HepG2 (cell line): ENCODE measurements at regions not wholly inside any gene's neighbourhood (a gene's known extent, or its start where the extent isn't known, plus 50 kb on each side); places are given as distances from the start of the nearest gene placed in this dataset.

ENCODE experiments used
- ATAC-seq: fragments of 200-7000 bp; cut with Tn5 transposase; 3 replicates; pipeline ENCODE4 v1.9.1; 2020; ENCODE audit warnings: mild to moderate bottlenecking, moderate library complexity
- BruUV-seq: library from RNA; stranded (reverse); fragments of 400-500 nt; replicated peaks from 2 replicates; lab custom pipeline; 2021; lab: Mats Ljungman, UMichigan
- CTCF ChIA-PET: fragments of 300-600 bp; formaldehyde crosslinking; extraction: SDS; loops from one replicate; lab custom pipeline; 2021; ENCODE audit warnings: low total read pairs, inconsistent platforms, low intra/inter-chr PET ratio; lab: Yijun Ruan, JAX
- POLR2A ChIA-PET: fragments of 350-600 bp; sonication (Branson Sonifier 250); formaldehyde crosslinking; loops from one replicate; lab custom pipeline; 2020; ENCODE audit warnings: antibody characterized with exemption, inconsistent platforms; lab: Yijun Ruan, JAX
- DNase-seq: peaks from one replicate; pipeline ENCODE4 v3.0.0-alpha.2; 2015; ENCODE audit warnings: low spot score
- FAIRE-seq: peaks from 3 replicates; lab custom pipeline; 2011; peaks lifted over from hg19 to GRCh38; lab: Jason Lieb, UNC
- H2AFZ ChIP-seq: one replicate; pipeline ENCODE4 v1.6.1; 2011; ENCODE audit warnings: low read length, inconsistent platforms
- H3K27ac ChIP-seq: fragments of 300-600 bp; 3 replicates; pipeline ENCODE4 v1.8.0; 2011; ENCODE audit warnings: mixed run types, mild to moderate bottlenecking, mixed read lengths, low read length, inconsistent platforms; ENCODE audit not compliant: insufficient read depth; ENCODE audit errors: extremely low read length
- H3K27me3 ChIP-seq, 2 experiments: fragments of 200-600 bp in 1 of 2; 2 replicates in 1 of 2; 3 replicates in 1 of 2; pipeline versions ENCODE4 v1.6.0 to v1.8.0; 2011; ENCODE audit warnings: low read length in 2 of 2, mild to moderate bottlenecking in 2 of 2, moderate library complexity in 2 of 2, inconsistent platforms in 1 of 2; ENCODE audit not compliant: insufficient read depth in 2 of 2, control insufficient read depth in 1 of 2
- H3K36me3 ChIP-seq, 2 experiments: fragments of 200-600 bp in 1 of 2; replicated peaks in 1 of 2; 2 replicates in 1 of 2; 3 replicates in 1 of 2; pipeline versions ENCODE4 v1.5.1 to v1.8.0; 2011; ENCODE audit warnings: low read length in 2 of 2, inconsistent platforms in 1 of 2; ENCODE audit not compliant: insufficient read depth in 2 of 2, control insufficient read depth in 1 of 2
- H3K4me1 ChIP-seq: 2 replicates; pipeline ENCODE4 v1.5.1; 2012; ENCODE audit warnings: low read length, inconsistent platforms; ENCODE audit not compliant: insufficient read depth
- H3K4me2 ChIP-seq: 2 replicates; pipeline ENCODE4 v1.6.0; 2011; ENCODE audit warnings: low read depth, low read length, inconsistent platforms
- H3K4me3 ChIP-seq, 3 experiments: fragments of 200-600 bp in 1 of 3; sonication (generic), shearing (Covaris generic) in 1 of 3; replicated peaks in 1 of 3; 2 replicates each; pipeline ENCODE4 v1.5.1; 2011 to 2016; ENCODE audit warnings: low read length in 3 of 3, inconsistent platforms in 2 of 3, low read depth in 2 of 3, mild to moderate bottlenecking in 2 of 3, control low read depth in 1 of 3, mixed read lengths in 1 of 3; ENCODE audit not compliant: insufficient read depth in 1 of 3
- H3K79me2 ChIP-seq: one replicate; pipeline ENCODE4 v1.6.1; 2011; ENCODE audit warnings: low read length, inconsistent platforms; ENCODE audit not compliant: insufficient read depth
- H3K9ac ChIP-seq: 2 replicates; pipeline ENCODE4 v1.6.0; 2011; ENCODE audit warnings: mild to moderate bottlenecking, low read depth, low read length, inconsistent platforms; ENCODE audit not compliant: insufficient read depth
- H3K9me3 ChIP-seq: 2 replicates; pipeline ENCODE4 v1.5.1; 2012; ENCODE audit warnings: mild to moderate bottlenecking, low read length
- H4K20me1 ChIP-seq: 2 replicates; pipeline ENCODE4 v1.6.0; 2011; ENCODE audit warnings: inconsistent platforms, mild to moderate bottlenecking, low read length, moderate library complexity; ENCODE audit not compliant: insufficient read depth
- KDM6A ChIP-seq: IDR thresholded peaks from 2 replicates; pipeline ENCODE4 v1.6.1; 2016; ENCODE audit warnings: low read depth
- MAFF ChIP-seq: IDR thresholded peaks from 2 replicates; pipeline ENCODE4 v1.6.1; 2011; ENCODE audit warnings: low read depth, low read length, improper control_type of control experiment
- MAFK ChIP-seq, 2 experiments: IDR thresholded peaks in 1 of 2; conservative IDR thresholded peaks in 1 of 2; 2 replicates each; pipeline ENCODE4 v1.6.1; 2011; ENCODE audit warnings: improper control_type of control experiment in 2 of 2, low read length in 2 of 2
- MBD4 ChIP-seq: IDR thresholded peaks from 2 replicates; pipeline ENCODE4 v1.6.1; 2012; ENCODE audit warnings: low read length, inconsistent platforms, borderline replicate concordance
- NFYC ChIP-seq: IDR thresholded peaks from 2 replicates; pipeline ENCODE4 v1.6.1; 2016; ENCODE audit warnings: missing genetic modification reagents, missing compliant biosample characterization
- PCBP2 ChIP-seq: fragments of 200-400 bp; formaldehyde crosslinking; optimal IDR thresholded peaks from 2 replicates; pipeline ENCODE3; 2018; ENCODE audit warnings: low read length, low read depth; ENCODE audit not compliant: poor library complexity, severe bottlenecking
- POGK ChIP-seq: sonication (generic); formaldehyde crosslinking; conservative IDR thresholded peaks from 2 replicates; pipeline ENCODE4 v1.8.0; 2022; ENCODE audit warnings: mild to moderate bottlenecking, moderate library complexity, missing genetic modification reagents
- RXRB ChIP-seq: IDR thresholded peaks from 2 replicates; pipeline ENCODE4 v1.6.1; 2016; ENCODE audit warnings: borderline replicate concordance, missing genetic modification reagents, missing compliant biosample characterization
- SOX13 ChIP-seq, 3 experiments: fragments of 450-650 bp in 1 of 3; sonication (generic) in 1 of 3; formaldehyde crosslinking in 1 of 3; IDR thresholded peaks in 2 of 3; conservative IDR thresholded peaks in 1 of 3; 2 replicates each; pipeline versions ENCODE4 v1.5.0 to v1.6.1; 2016 to 2020; ENCODE audit warnings: antibody characterized with exemption in 1 of 3, mild to moderate bottlenecking in 1 of 3, missing compliant biosample characterization in 1 of 3, missing genetic modification reagents in 1 of 3, moderate library complexity in 1 of 3
- ZNF274 ChIP-seq: sonication (generic); formaldehyde crosslinking; IDR thresholded peaks from 2 replicates; pipeline ENCODE4 v1.5.1; 2020; ENCODE audit warnings: mild to moderate bottlenecking, missing genetic modification reagents
- ZNF430 ChIP-seq: sonication (generic); formaldehyde crosslinking; IDR thresholded peaks from 2 replicates; pipeline ENCODE4 v1.9.0; 2021; ENCODE audit warnings: mild to moderate bottlenecking, missing genetic modification reagents
- ZNF775 ChIP-seq: sonication (generic); formaldehyde crosslinking; IDR thresholded peaks from 2 replicates; pipeline ENCODE4 v1.4.0; 2020; ENCODE audit warnings: missing genetic modification reagents, mild to moderate bottlenecking, moderate library complexity, borderline replicate concordance
- ZNF841 ChIP-seq: sonication (generic); formaldehyde crosslinking; IDR thresholded peaks from 2 replicates; pipeline ENCODE4 v1.8.1; 2023; ENCODE audit warnings: missing genetic modification reagents, borderline replicate concordance
- WGBS: methylation state at CpG from one replicate; pipeline ENCODE4 v1.1.6; 2017; ENCODE audit warnings: low lambda C conversion rate; 5-methylcytosine and 5-hydroxymethylcytosine counted together
- in situ Hi-C: cut with HindIII; loops from 2 replicates; pipeline ENCODE4 v1.10.0; 2017; ENCODE audit warnings: low pct_unique_long_range_greater_than_20kb; ENCODE audit not compliant: extremely low pct_ligation_motif_present
- intact Hi-C: fragments of 100-400 bp; cut with micrococcal nuclease; formaldehyde crosslinking; loops from one replicate; pipeline ENCODE4 v1.10.0; 2022; ENCODE audit not compliant: unreplicated experiment
- TF ChIP-seq, protein P1 (sequence below): sonication (generic); formaldehyde crosslinking; IDR thresholded peaks from 2 replicates; pipeline ENCODE4 v1.4.0; 2020; ENCODE audit warnings: missing genetic modification reagents; ENCODE audit errors: not compliant biosample characterization
- TF ChIP-seq, protein P2 (sequence below): sonication (generic); formaldehyde crosslinking; IDR thresholded peaks from 2 replicates; pipeline ENCODE4 v1.5.0; 2020; ENCODE audit warnings: missing genetic modification reagents
- TF ChIP-seq, protein P3 (sequence below): sonication (generic); formaldehyde crosslinking; IDR thresholded peaks from 2 replicates; pipeline ENCODE4 v1.8.0; 2022; ENCODE audit warnings: missing genetic modification reagents, low read depth, mild to moderate bottlenecking, borderline replicate concordance

- no peak for TF ChIP-seq ZNF775
- TF ChIP-seq MAFF, result peak; percentile 38; the same call in 1 of the 2 replicates
- TF ChIP-seq MAFK (conservative IDR thresholded peaks at IDR 0.05 in 1 of 2, IDR thresholded peaks at IDR 0.05 in 1 of 2; ENCODE audit: low read length in 2 of 2), result peak in 1 of 2 experiments; percentile 69; a peak in 3 of 4 replicates
- no peak for TF ChIP-seq POGK (CRISPR knock-in tag)
- Histone ChIP-seq H3K9ac (no peak overlapping the region), H3K27me3 (no peaks in the 10 kb centered on the region), H3K79me2 (no peaks in the 10 kb centered on the region), H3K9me3 (no peaks in the 10 kb centered on the region), H3K27ac (no peak overlapping the region), H3K4me3 (no peak overlapping the region), H3K36me3 (no peaks in the 10 kb centered on the region), H3K4me2 (no peak overlapping the region), H4K20me1 (no peaks in the 10 kb centered on the region), H3K4me1 (no peaks in the 10 kb centered on the region), H2AFZ (no peak overlapping the region)
- ChIA-PET CTCF (no interaction called here), POLR2A (no interaction called here)
- in situ Hi-C loops (no loop called here), intact Hi-C loops (no loop called here)
- no peak for FAIRE-seq
- 23% methylated on average over 2 of the region's 2 CpGs for WGBS
- BruUV-seq, result no TSS peak
- ATAC-seq, result no peak
- DNase-seq, result no peak
Measured at GRCh38 chr5:117752403-117752802, 1177.8 kb upstream of the SEMA6A start.

GRCh38 chr5:117748336-117748735, 1173.7 kb upstream of the SEMA6A start:
- FAIRE-seq (no peak), DNase-seq (no peak), ATAC-seq (no peak)
- H3K27ac ChIP-seq, result no peak overlapping the region
- no peaks in the 10 kb centered on the region for H3K79me2 ChIP-seq
- H3K4me3 ChIP-seq, result no peak overlapping the region
- no TSS peak for BruUV-seq
- H3K9ac ChIP-seq, result no peak overlapping the region
- no peaks in the 10 kb centered on the region for H4K20me1 ChIP-seq
- H3K4me1 ChIP-seq, result no peaks in the 10 kb centered on the region
- CTCF ChIA-PET, result no interaction called here
- H3K36me3 ChIP-seq, result no peaks in the 10 kb centered on the region
- 38% methylated on average over 2 of the region's 5 CpGs for WGBS
- H3K4me2 ChIP-seq, result no peak overlapping the region
- POLR2A ChIA-PET, result no interaction called here
- no peaks in the 10 kb centered on the region for H3K27me3 ChIP-seq
- in situ Hi-C loops (no loop called here), intact Hi-C loops (no loop called here)
- no peaks in the 10 kb centered on the region for H3K9me3 ChIP-seq
- no peak overlapping the region for H2AFZ ChIP-seq
- no peak for TF ChIP-seq RXRB (CRISPR knock-in tag)
- TF ChIP-seq, protein P1, sequence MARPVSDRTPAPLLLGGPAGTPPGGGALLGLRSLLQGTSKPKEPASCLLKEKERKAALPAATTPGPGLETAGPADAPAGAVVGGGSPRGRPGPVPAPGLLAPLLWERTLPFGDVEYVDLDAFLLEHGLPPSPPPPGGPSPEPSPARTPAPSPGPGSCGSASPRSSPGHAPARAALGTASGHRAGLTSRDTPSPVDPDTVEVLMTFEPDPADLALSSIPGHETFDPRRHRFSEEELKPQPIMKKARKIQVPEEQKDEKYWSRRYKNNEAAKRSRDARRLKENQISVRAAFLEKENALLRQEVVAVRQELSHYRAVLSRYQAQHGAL (CRISPR knock-in tag), result no peak
- TF ChIP-seq SOX13 (IDR thresholded peaks at IDR 0.05), result no peak
- no peak for TF ChIP-seq SOX13 (CRISPR knock-in tag; conservative IDR thresholded peaks at IDR 0.05 in 1 of 2, IDR thresholded peaks at IDR 0.05 in 1 of 2)
- TF ChIP-seq, protein P2, sequence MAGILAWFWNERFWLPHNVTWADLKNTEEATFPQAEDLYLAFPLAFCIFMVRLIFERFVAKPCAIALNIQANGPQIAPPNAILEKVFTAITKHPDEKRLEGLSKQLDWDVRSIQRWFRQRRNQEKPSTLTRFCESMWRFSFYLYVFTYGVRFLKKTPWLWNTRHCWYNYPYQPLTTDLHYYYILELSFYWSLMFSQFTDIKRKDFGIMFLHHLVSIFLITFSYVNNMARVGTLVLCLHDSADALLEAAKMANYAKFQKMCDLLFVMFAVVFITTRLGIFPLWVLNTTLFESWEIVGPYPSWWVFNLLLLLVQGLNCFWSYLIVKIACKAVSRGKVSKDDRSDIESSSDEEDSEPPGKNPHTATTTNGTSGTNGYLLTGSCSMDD (CRISPR knock-in tag), result no peak
- TF ChIP-seq ZNF841 (CRISPR knock-in tag), result no peak
- TF ChIP-seq KDM6A (CRISPR knock-in tag), result no peak
- no peak for TF ChIP-seq PCBP2
- no peak for TF ChIP-seq ZNF274
- TF ChIP-seq MBD4, result no peak
- TF ChIP-seq ZNF430, result no peak
- no peak for TF ChIP-seq NFYC (CRISPR knock-in tag)
- TF ChIP-seq, protein P3, sequence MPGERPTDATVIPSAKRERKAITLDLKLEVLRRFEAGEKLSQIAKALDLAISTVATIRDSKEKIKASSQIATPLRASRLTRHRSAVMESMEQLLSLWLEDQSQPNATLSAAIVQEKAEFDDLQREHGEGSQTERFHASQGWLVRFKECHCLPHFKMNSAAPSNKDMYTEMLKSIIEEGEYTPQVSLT (CRISPR knock-in tag), result no peak
